SK-N-MC (cell line): ENCODE measurements at regions not wholly inside any gene's neighbourhood (a gene's known extent, or its start where the extent isn't known, plus 50 kb on each side); places are given as distances from the start of the nearest gene placed in this dataset.

Source experiments
- DNase-seq: peaks from one replicate; pipeline ENCODE4 v3.0.0-alpha.2; 2011; ENCODE audit warnings: low read depth, low spot score
- H3K27ac ChIP-seq: fragments of 200-600 bp; sonication (generic); 2 replicates; pipeline ENCODE4 v1.5.1; 2016; ENCODE audit warnings: mixed run types
- H3K36me3 ChIP-seq: fragments of 200-600 bp; sonication (generic); 2 replicates; pipeline ENCODE4 v1.6.1; 2017; ENCODE audit warnings: antibody characterized with exemption, low read length, mixed read lengths; ENCODE audit not compliant: insufficient read depth
- H3K4me3 ChIP-seq: fragments of 200-600 bp; sonication (generic); 2 replicates; pipeline ENCODE4 v1.5.1; 2016
- H3K9ac ChIP-seq: fragments of 200-600 bp; sonication (generic); 2 replicates; pipeline ENCODE4 v1.8.0; 2017; ENCODE audit warnings: mixed run types, mixed read lengths; ENCODE audit not compliant: insufficient read length
- H3K9me3 ChIP-seq: fragments of 200-600 bp; sonication (generic); 2 replicates; pipeline ENCODE4 v1.6.1; 2017; ENCODE audit warnings: low read depth, mild to moderate bottlenecking, antibody characterized with exemption, low read length, moderate library complexity, mixed read lengths
- EZH2 ChIP-seq: fragments of 200-600 bp; sonication (generic); IDR thresholded peaks from one replicate; pipeline ENCODE4 v1.6.1; 2017; ENCODE audit warnings: antibody characterized with exemption
- FOXP2 ChIP-seq: optimal IDR thresholded peaks from 2 replicates; pipeline ENCODE3; 2011; ENCODE audit warnings: mild to moderate bottlenecking, moderate library complexity; ENCODE audit not compliant: insufficient read depth; ENCODE audit errors: extremely low read length, control extremely low read depth
- POLR2AphosphoS5 ChIP-seq: IDR thresholded peaks from 2 replicates; pipeline ENCODE4 v1.6.1; 2012; ENCODE audit warnings: mild to moderate bottlenecking, low read depth, low read length, borderline replicate concordance

- no peaks in the 10 kb centered on the region for H3K9me3 ChIP-seq
- DNase-seq = no peak
- no peaks in the 10 kb centered on the region for H3K36me3 ChIP-seq
- no peak overlapping the region for H3K9ac ChIP-seq
- TF ChIP-seq FOXP2 = no peak
- TF ChIP-seq EZH2 = no peak
- no peak for TF ChIP-seq POLR2AphosphoS5
- no peak overlapping the region for H3K4me3 ChIP-seq
- H3K27ac ChIP-seq = no peak overlapping the region
These were observed 660.4 kb upstream of the GOT2 start for GRCh38 chr16:59394526-59394925.

- TF ChIP-seq FOXP2 (no peak), POLR2AphosphoS5 (no peak), EZH2 (no peak)
- DNase-seq = no peak
- no peak overlapping the region for H3K4me3 ChIP-seq
- no peaks in the 10 kb centered on the region for H3K36me3 ChIP-seq
- H3K27ac ChIP-seq = no peak overlapping the region
- H3K9me3 ChIP-seq = no peaks in the 10 kb centered on the region
- no peak overlapping the region for H3K9ac ChIP-seq
These were observed 658.8 kb upstream of the GOT2 start for GRCh38 chr16:59392911-59393310.

DNA sequence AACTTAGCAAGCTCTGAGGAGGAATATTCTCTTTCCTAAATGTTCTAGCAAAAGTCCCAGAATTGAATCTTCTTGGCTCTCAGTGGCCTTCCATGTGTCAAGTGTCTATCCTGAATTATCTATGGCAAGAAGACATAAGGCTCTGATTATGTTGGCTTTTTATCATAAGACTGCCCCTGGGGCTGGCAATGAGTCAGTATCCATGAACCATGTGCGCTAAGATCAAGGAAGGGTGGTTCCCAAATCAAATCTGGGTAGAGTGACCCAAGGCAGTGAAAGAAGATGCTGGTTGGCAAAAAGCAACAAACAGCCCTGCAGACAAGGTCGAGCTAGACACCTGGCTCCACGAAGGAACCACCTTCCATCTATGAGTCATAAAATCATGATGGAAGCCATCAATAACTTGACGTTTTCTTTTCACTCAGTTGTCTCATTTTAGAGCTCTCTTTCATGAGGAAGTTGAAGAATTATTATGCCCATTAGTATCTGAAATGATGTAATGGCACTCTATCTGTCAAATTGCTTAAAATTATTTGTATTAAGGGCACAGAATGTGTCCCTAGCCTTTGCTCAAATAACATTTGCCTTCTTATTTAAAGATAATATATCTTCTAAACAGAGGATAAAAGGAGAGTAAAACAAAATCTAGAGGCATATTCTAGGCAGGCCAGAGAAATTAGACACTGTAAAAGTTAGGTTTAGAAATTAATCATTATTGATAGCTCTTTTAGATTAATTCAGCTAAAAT is 657.7 kb upstream of the GOT2 start:
- TF ChIP-seq POLR2AphosphoS5 = no peak
- TF ChIP-seq FOXP2 = no peak
- no peak for TF ChIP-seq EZH2
- no peak for DNase-seq
- Histone ChIP-seq H3K9ac (no peak overlapping the region), H3K27ac (no peak overlapping the region), H3K4me3 (no peak overlapping the region), H3K36me3 (no peaks in the 10 kb centered on the region), H3K9me3 (no peaks in the 10 kb centered on the region)

DNA sequence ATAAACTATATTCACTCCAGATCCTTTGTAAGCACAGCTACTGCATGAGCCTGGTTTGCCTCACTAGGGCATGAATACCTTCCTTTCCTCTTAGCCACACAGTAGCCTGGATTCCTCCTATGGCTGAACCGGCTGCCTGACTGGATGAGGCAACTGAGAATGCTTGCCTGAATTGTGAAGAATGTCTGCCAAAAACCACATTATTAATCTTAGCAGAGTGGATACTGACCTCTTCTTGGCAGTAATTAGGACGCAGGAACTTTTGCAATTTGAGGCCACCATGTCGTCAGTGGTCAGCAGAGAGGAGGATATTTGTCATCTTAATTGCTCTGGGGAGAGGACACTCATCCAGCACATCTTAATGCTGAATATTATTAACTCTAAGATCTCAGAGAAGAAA is 651.8 kb upstream of the GOT2 start:
- no peak overlapping the region for H3K9ac ChIP-seq
- H3K27ac ChIP-seq = no peak overlapping the region
- H3K36me3 ChIP-seq = no peaks in the 10 kb centered on the region
- DNase-seq = no peak
- no peak for TF ChIP-seq EZH2
- no peak for TF ChIP-seq POLR2AphosphoS5
- no peak for TF ChIP-seq FOXP2
- no peak overlapping the region for H3K4me3 ChIP-seq
- no peaks in the 10 kb centered on the region for H3K9me3 ChIP-seq

- DNase-seq = no peak
- Histone ChIP-seq H3K36me3 (no peaks in the 10 kb centered on the region), H3K4me3 (no peak overlapping the region), H3K9ac (no peak overlapping the region), H3K9me3 (no peaks in the 10 kb centered on the region), H3K27ac (no peak overlapping the region)
- no peak for TF ChIP-seq POLR2AphosphoS5
- no peak for TF ChIP-seq FOXP2
- TF ChIP-seq EZH2 = no peak
These were observed 651.4 kb upstream of the GOT2 start for GRCh38 chr16:59385491-59385890.

GRCh38 chr16:59373632-59374031 is 639.5 kb upstream of the GOT2 start:
- no peak overlapping the region for H3K9ac ChIP-seq
- no peak overlapping the region for H3K4me3 ChIP-seq
- no peaks in the 10 kb centered on the region for H3K36me3 ChIP-seq
- no peaks in the 10 kb centered on the region for H3K9me3 ChIP-seq
- no peak for TF ChIP-seq POLR2AphosphoS5
- TF ChIP-seq FOXP2 = no peak
- TF ChIP-seq EZH2 = no peak
- no peak overlapping the region for H3K27ac ChIP-seq
- DNase-seq = no peak

- Histone ChIP-seq H3K36me3 (no peaks in the 10 kb centered on the region), H3K27ac (no peak overlapping the region), H3K9ac (no peak overlapping the region), H3K9me3 (no peaks in the 10 kb centered on the region), H3K4me3 (no peak overlapping the region)
- TF ChIP-seq FOXP2 = no peak
- TF ChIP-seq EZH2 = no peak
- no peak for TF ChIP-seq POLR2AphosphoS5
- no peak for DNase-seq
These were observed 636.6 kb upstream of the GOT2 start for GRCh38 chr16:59370717-59371116.

DNA sequence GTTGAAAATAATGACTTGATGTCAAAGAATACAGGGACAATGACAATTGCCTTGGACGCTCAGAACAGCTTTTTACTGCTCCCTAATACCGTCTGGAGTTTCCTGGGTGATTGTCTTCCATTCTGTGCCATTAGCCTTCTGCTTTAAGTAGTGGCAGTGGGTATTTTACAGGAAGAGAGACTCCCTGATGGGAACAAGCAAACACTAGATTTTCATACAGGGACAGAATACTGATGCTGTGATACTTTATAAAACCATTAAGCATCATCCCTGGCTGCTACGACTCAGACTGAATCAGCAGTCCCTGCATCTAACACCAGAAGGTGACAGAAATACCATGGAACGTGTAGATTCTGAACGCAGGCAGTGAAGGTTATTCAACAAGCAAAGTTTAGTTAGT is 635.4 kb upstream of the GOT2 start:
- no peak overlapping the region for H3K4me3 ChIP-seq
- no peaks in the 10 kb centered on the region for H3K9me3 ChIP-seq
- no peaks in the 10 kb centered on the region for H3K36me3 ChIP-seq
- no peak overlapping the region for H3K27ac ChIP-seq
- TF ChIP-seq FOXP2 (no peak), EZH2 (no peak), POLR2AphosphoS5 (no peak)
- DNase-seq = no peak
- no peak overlapping the region for H3K9ac ChIP-seq

- no peak overlapping the region for H3K4me3 ChIP-seq
- DNase-seq = no peak
- TF ChIP-seq POLR2AphosphoS5 (no peak), EZH2 (no peak), FOXP2 (no peak)
These were observed 634.5 kb upstream of the GOT2 start for GRCh38 chr16:59368586-59368985.

More at GRCh38 chr16:59368586-59368985, 634.5 kb upstream of the GOT2 start:
- H3K9ac ChIP-seq = no peak overlapping the region
- no peaks in the 10 kb centered on the region for H3K9me3 ChIP-seq
- no peaks in the 10 kb centered on the region for H3K36me3 ChIP-seq
- no peak overlapping the region for H3K27ac ChIP-seq
